ENCODE measurements at regions not wholly inside any gene's neighbourhood (a gene's known extent, or its start where the extent isn't known, plus 50 kb on each side); places are given as distances from the start of the nearest gene placed in this dataset.

DNA sequence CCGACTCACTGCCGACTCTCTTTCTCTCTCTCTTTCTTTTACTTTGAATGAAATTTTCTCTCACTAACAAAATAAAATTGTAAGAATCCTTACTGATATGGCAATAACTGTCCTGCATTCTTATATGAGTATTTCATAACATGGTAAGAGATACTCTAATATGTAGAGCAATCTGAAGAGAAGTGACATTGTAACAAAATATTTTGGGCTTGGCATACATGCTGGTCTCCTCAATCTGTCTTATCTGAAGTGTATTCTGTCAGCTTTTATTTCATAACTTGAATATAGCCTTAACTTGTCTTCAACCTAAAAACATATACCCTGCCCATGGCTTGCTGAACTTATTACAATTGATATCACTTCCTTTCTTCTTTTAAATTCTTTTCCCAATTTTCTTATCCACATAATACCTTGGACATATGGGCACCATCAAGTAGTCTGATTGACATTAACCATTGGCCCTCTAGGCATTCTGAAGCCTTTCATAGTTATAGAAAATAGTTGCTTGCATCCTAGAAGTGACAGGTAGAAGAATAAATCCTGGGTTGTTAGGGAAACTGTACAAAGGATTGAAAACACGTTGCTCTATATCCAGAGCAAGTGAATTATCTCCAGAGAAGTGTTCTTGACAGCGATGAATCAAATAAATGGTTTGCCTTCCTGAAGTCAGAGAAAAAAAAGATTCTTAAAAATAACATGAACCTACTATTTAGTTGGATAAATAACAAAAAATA lies 537.6 kb upstream of the TYRP1 start:
- no peak for DNase-seq (ENCODE audit: low spot score)

DNA sequence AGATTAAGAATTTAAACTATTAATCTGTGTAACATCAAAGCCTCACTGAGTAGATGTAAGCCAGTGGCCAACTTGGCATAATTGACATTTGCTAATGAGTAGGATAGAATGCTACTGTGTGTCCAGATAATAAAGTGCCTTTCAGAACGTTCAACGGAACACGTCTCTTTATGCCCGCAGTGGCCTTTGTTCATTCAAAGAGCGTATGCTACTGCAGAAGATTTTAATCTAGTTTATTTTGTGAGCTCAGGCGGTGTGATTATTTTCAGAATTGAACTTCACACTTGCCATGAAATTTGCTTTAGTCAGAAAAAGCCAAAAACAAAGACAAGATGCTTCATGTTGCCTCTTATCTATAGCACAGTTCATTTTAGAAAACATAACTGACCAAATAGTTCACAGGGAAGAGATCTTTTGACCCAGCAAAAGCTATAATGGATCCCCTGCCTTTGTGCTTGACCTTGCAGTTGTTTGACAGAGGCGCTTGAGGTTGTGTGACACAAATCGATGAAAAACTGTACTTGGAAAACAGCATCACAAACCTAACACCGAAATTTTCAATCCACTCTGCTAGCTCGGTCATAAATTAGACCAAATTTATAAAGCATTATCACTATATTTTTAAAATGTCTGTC lies 530.9 kb upstream of the TYRP1 start:
- peak; percentile 47 for DNase-seq (ENCODE audit: low spot score)

DNA sequence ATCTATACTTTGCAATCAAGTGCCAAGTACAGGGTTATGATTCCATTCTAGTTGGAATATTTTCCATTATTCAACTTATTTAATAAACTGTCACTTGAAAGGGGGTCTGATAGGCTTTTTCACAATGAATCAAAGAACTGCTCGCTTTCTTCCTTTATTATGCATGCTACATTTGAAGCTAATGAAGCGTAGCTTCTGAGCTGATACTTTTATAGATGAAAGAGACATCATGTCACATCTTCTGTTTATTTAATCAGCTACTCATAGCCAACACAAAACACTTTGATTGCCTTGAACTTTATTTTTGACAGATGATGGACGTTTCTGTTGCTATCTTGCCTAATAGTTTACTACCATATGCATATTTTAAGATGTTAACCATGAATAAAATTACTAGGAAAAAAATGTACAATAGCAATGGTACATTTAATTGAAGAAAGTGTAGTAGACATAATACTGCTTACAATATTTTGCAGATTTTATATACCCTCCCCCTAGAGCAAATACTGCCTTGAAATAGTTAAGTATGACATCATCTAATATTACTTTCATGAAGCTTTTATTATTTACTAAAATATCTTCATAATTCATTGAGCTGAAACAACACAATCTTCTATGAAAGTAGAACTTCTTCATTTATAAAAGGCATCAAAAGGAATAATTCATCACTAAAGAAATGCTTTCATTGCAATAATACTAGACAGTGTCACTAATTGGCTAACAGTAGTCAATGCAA lies 529.3 kb upstream of the TYRP1 start:
- DNase-seq (ENCODE audit: low spot score): no peak

GRCh38 chr9:12166518-12166917 lies 526.7 kb upstream of the TYRP1 start:
- no peak for DNase-seq (ENCODE audit: low spot score)

DNA sequence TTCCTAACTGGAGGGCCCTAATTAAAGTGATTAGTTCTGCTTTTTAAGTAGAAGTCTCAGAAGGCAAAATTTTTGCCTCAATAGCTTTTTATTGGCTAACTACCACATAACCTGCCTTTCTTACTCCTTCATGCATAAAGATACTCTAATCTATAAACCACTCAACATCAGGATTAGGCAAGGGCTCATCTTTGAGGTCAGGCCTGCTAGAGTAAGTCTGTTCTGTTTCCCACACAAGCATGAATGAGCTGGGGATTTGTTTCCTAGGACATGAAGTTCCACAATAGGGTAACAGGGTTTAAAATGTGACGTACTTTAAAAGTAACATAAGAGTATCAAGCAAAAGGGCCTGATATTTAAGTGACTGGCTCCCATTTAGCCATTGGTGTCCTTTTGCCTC lies 522.7 kb upstream of the TYRP1 start:
- no peak for DNase-seq (ENCODE audit: low spot score)

- DNase-seq (ENCODE audit: low spot score): no peak
Measured at GRCh38 chr9:12178634-12179033, 514.6 kb upstream of the TYRP1 start.

DNA sequence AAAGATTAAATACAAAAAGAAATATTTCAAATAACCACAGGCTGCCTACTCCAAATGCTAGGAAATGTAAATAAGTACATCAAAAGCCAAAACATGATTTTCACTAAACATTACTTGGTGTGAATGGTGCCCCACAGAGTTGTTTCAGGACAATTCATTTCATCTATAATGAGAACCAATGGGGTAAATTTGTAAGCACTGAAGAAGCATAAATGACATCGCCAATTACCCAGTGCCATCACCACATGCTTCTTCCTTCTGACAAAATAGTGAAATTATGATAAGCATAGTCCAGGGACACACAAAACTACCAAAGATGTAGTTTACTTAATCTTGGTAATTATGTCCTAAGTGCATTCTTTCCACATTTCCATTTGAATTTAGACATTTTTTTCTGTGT lies 510.4 kb upstream of the TYRP1 start:
- DNase-seq (ENCODE audit: low spot score): no peak

GRCh38 chr9:12183321-12183720 lies 509.9 kb upstream of the TYRP1 start:
- DNase-seq (ENCODE audit: low spot score): no peak

- DNase-seq (ENCODE audit: low spot score): no peak
Measured at GRCh38 chr9:12185856-12186255, 507.3 kb upstream of the TYRP1 start.

DNA sequence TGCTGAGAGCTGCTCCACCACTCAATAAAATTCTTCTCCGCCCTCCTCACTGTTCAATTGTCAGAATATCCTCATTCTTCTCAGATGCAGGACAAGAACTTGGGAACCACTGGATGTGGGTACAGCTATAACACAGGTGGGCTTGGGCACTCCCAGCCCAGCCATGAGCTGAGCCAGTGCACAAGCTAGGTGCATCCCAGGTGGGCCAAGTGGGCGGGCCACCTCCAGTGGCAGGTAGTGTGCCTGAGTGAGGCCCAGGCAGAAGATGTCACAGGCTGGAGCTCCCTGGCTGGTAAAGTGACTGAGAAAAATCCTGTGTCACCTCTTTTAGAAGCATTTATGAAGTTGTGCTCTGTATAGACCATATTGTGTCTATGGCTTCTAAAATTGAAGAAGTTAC lies 501.6 kb upstream of the TYRP1 start:
- DNase-seq (ENCODE audit: low spot score): no peak

DNA sequence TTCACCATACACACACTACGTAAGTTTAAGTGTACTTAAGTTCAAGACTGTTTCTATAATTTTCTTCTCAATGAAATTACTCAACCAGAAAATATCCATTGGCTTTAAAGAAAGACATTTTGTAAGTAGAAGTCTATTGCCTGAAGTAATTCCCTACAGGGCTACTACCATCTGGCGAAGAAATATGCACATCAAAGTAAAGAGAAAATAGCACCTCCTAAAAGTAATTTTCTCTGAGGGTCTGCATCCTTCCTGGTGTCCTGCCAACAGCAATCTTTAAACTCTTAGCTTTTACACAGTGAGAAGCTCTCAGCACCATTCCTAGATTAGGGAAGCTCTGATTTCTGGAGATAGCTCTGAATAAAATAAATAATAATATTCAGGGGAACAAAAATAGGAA lies 498.5 kb upstream of the TYRP1 start:
- no peak for DNase-seq (ENCODE audit: low spot score)

DNA sequence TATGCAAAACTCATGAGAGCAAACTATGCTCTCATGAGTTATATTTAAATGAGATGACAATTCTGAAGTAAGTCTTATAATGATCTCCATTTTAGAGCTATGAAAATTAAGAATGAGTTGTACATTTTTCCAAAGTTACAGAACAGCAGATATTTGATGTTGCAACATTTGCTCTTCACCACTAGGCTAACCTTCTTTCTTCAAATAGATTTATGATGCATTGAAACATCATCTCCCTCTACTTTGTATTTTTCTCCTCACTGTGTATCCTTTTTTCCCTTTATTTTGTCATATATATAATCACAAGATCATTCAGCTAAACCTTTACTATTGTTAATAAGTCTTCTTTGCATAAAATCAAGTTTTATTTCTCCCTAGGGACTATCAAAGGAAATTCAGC lies 497.7 kb upstream of the TYRP1 start:
- no peak for DNase-seq (ENCODE audit: low spot score)

- DNase-seq (ENCODE audit: low spot score): no peak
Measured at GRCh38 chr9:12204512-12204911, 488.7 kb upstream of the TYRP1 start.

GRCh38 chr9:12212860-12213259 lies 480.3 kb upstream of the TYRP1 start:
- DNase-seq (ENCODE audit: low spot score): no peak

DNA sequence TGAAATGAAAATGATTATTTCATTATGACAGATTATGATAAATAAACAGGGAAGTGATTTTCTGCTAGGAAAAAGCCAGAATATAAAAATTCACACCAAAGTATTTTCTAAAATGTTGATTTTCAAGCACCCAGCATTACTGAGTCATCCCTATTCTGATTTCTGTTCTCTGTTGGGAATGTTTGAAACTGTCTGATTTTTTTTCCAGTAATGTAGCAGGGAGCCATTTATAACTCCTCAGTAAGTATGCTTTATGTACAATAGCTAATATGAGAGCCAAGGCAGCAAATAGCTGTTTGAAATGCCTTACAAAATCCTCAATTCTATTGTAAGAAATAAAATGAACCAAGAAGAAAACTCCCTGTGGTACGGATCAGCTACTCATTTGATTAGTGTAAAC lies 471.7 kb upstream of the TYRP1 start:
- no peak for DNase-seq (ENCODE audit: low spot score)

DNA sequence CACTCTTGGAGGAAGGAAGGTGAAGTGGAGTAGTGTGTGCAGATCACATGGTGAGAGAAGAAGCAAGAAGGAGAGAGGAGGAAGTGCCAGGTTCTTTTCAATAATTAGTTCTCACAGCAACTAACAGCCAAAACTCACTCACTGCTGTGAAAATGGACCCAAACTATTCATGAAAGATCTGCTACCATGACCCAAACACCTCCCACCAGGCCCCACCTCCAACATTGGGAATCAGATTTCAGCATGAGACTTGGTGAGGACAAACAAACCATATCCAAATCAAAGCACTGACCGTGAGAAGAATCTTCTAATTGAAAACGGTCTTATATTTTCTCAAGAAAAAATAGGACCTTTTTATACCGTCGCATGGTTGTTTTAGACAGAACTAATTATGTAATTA lies 468.7 kb upstream of the TYRP1 start:
- no peak for DNase-seq (ENCODE audit: low spot score)

GRCh38 chr9:12230708-12231107 lies 462.5 kb upstream of the TYRP1 start:
- DNase-seq (ENCODE audit: low spot score): no peak

GRCh38 chr9:12231832-12232231 lies 461.4 kb upstream of the TYRP1 start:
- no peak for DNase-seq (ENCODE audit: low spot score)

DNA sequence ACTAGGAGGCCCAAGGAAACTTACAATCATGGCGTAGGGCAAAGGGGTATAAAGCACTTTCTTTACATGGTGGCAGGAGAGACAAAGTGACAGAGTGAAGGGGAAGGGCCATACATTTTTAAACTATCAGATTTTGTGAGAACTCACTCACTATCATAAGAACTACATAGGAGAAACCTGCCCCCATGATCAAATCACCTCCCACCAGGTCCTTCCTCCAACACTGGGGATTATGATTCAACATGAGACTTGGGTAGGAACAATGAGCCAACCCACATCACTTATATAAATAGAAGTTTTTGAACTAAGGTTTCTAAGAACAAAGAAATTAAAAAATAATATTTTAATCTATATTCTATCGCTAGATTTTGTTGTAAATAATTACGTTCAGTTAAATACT lies 460.3 kb upstream of the TYRP1 start:
- DNase-seq (ENCODE audit: low spot score): no peak

DNA sequence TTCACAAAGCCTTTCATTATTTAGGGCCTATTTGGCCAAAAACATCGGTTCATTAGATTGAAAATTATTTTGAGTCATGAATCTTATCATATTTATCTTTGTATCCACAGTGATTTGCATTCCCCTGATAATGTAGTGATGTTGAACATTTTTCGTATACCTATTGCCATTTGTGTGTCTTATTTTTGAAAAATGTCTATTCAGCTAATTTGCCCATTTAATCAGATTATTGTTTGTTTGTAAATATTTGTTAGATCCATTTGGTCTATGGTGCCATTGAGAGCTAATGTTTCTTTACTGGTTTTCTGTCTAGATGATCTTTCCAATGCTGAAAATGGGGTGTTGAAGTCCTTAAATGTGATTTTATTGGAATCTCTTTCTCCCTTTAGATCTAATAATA lies 439.2 kb upstream of the TYRP1 start:
- DNase-seq (ENCODE audit: low spot score): no peak

- DNase-seq (ENCODE audit: low spot score): no peak
Measured at GRCh38 chr9:12266758-12267157, 426.4 kb upstream of the TYRP1 start.

GRCh38 chr9:12271421-12271891 lies 421.7 kb upstream of the TYRP1 start:
- peak; percentile 37 for DNase-seq (ENCODE audit: low spot score)

DNA sequence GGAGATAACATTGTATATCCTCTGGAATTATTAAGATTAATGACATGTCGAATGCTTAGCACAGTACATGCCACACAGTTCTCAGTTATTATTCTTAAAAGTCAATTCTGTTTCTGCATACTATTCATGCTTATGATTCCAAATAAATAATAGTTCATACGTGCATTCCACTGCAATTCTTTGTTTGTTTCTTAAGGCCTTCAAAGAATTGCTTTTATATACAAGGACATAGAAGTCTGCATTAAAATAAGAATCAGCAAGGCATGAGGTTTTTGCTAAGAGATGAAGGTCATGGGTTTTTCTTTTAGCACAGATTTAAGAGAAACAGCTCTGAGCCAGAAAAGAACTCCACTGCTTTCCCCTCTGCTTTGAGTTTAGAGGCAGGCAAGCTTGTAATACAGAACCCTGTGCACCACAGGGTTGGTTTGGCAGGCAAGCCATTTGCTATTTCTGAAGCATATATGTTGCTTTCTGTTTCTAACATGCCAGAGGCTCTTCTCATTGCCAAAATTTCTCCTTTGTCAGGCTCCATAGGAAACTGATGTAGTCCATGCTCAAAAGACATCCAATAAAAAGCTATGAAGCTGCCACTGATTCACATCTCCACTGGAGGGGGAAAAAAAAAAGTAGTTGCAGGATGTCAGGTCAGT lies 420.6 kb upstream of the TYRP1 start:
- DNase-seq (ENCODE audit: low spot score): no peak

All from Ammon's horn (tissue), 1 donor.